GM20431 (cell line): ENCODE measurements at regions not wholly inside any gene's neighbourhood (a gene's known extent, or its start where the extent isn't known, plus 50 kb on each side); places are given as distances from the start of the nearest gene placed in this dataset.

Experiments
- in situ Hi-C: fragments of 300-500 bp; cut with MseI, MboI; formaldehyde crosslinking; loops from one replicate; pipeline ENCODE4 v1.15.0; 2020; ENCODE audit warnings: low sequenced_read_pairs; ENCODE audit not compliant: unreplicated experiment

DNA sequence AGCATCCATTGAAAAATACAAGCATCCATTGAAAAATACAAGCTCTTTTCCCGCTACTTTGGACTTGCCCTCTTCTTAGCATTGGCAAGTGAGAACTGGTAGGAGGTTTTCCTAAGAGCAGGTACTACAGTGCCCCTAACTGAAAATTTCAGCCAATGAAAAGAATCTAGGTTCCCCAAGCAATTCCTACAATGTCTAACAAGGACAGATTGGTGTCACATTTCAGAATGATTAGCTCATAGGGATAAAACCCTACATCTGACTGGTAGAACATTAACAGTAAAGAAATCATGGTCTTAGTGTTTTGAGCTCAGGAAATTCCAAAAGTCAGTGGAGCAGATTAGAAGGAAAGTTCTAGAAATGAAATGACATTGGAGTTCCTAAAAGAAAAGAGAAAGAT, 68.6 kb upstream of the QRFPR start:
- in situ Hi-C loops: no loop called here

DNA sequence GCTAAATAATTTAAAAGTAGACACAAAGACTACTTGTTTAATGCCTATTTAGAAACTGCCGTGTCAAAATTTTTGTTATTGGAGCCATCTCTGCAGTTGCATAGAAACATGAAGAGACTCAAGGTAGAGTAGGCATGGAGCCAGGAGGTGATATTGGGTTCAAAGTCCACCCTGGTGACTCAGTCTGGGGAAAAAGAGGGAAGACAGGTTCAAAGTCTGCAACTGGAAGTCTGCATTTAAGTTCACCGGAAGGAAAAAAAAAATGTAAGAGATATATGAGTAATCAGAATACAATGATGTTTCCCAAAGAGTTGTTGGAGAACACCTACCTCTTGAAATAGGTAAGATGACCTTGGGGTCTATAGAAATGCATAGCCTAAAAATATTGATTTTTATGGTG, 67.4 kb upstream of the QRFPR start:
- in situ Hi-C loops: no loop called here

DNA sequence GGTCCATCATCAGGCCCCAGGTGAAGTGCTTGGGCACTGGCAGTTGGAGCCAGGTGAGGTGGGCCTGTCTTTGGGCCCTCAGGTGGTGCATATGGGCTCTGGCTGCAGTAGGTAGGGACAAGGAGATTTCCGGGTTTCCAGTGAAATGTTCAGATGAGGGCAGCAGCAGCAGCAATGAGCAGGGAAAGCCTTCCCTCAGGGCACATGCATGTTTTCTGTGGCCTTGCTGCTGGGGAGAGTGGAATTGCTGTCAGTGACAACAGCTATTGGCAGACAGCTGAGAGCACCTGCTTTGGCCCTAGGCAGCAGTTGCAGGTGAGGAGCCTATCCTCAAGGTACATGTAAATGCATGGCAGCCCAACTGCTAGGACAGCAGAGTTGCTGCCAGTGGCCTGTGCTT, 58.9 kb upstream of the QRFPR start:
- in situ Hi-C loops: no loop called here
